HG03095 (cell line): ENCODE measurements at regions not wholly inside any gene's neighbourhood (a gene's known extent, or its start where the extent isn't known, plus 50 kb on each side); places are given as distances from the start of the nearest gene placed in this dataset.
"Not testable (repeated sequence)": the region's sequence is repeated elsewhere in the genome, so short reads cannot be mapped to it uniquely, and the experiment has no call there.

Experiments used
- ATAC-seq: cut with Tn5 transposase; IDR thresholded peaks from one replicate; pipeline ENCODE4 v1.9.1; 2021; ENCODE audit warnings: moderate library complexity; ENCODE audit not compliant: unreplicated experiment

GRCh38 chr15:26280281-26280680, 417.2 kb upstream of the ATP10A start:
- ATAC-seq: no peak

GRCh38 chr15:26261966-26262365, 398.8 kb upstream of the ATP10A start:
- no peak for ATAC-seq

DNA sequence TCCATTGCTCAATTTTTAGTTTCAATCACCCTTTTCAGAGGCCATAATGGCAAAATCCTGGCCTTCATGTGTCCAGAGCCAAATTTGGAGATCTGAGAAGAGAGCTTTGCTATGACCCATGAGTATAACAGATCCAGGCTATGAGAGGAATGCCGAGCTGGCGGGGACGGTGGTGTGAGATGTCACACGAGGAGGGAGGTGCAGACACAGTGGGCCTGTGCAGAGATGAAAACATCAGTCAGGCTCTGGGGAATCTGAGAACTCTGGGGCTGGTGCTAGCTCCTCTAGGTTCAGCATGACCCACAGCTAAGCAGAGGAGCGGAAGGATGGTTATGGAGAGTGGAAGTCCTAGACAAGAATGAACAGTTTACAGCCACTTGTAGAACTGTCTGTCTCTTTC, 398.3 kb upstream of the ATP10A start:
- ATAC-seq: no peak

- ATAC-seq: no peak
These were observed 397.5 kb upstream of the ATP10A start for GRCh38 chr15:26260517-26261133.

DNA sequence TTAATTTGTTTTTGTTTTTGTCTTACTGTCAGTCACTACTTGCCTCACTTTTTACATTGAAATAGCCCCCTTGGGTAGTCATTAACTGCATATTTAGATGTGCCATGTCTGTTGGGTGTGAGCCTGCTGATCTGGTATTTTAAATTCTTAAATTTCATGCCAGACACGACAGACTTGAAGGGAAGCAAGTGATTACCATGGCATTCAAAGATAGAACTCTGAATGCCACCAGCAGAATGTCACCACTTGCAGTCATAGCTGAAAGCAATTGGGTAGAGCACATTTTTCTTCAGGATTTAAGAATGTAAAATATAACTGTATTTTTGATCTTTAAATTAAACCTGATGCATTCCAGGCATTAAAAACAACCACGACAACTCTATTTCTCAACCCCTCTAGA, 396.5 kb upstream of the ATP10A start:
- no peak for ATAC-seq

GRCh38 chr15:26244782-26245181, 381.7 kb upstream of the ATP10A start:
- not testable (repeated sequence) for ATAC-seq

DNA sequence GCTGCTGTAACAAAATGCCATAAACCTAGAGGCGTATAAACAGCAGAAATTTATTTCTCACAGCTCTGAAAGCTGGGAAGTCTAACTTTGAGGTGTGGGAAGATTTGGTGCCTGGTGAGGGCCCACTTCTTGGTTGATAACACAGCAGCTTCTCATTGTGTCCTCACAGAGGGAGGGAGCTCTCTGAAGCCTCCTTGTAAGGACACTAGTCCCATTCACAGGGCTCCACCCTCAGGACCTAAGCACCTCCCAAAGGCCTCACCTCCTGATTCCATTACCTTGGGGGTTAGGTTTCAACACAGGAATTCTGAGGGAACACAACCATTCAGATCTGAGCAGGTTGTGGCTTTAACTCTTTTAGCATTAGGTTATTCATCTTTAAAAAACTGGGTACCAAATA, 380.3 kb upstream of the ATP10A start:
- ATAC-seq: no peak

GRCh38 chr15:26242565-26243071, 379.5 kb upstream of the ATP10A start:
- no peak for ATAC-seq

DNA sequence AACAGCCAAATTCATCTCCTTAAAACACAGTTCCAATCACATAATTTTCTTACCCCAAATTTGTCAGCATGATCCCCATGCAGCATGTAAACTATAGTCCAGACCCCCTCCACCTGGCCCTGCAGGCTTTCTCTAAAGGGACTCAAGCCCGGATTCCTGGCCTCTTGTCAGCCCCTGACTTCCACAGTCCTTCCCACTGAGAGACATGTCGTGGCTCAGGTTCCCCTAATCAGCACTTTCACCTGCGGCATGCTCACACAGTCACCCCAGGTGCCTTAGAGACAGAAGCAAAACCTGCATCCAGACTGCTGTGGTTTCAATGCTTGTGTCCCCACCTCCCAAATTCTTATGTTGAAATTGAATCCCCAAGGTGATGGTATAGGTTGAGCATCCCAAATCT, 372.7 kb upstream of the ATP10A start:
- no peak for ATAC-seq

DNA sequence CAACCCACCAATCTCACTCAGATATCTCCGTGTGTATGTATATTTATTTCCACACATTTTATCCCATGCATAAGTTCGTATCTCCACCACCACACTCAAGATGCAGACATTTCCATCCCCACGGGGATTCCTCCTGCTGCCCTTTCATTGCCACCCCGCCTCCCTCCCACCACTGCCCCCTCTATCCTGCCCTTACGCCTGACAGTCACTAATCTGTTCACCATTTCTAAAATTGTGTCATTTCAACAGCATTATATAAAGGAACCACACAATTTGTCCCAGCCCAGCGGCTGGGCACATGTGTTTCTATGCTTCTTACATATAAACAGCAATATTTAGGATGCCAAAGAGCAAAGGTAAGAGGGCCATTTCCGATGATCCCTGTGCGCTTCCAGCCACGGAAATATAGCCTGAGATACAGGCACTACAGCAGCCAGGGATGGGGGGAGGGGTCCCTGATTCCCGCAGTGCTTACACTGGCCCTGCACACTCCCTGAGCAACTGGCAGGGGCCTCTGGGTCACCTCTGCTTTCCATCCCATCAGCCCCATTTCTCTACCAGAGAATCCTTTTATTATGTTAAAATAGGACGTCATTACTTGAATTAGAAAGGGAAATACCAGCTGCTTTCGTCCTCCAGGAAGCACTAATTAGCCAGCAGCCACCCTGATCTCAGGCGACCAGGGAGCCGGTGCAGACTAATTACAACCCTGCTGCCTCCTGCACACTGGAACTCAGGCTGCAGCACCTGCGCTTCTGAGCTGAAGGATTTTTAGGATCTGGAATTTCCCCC, 372.0 kb upstream of the ATP10A start:
- ATAC-seq: no peak

GRCh38 chr15:26232691-26233090, 369.6 kb upstream of the ATP10A start:
- no peak for ATAC-seq

DNA sequence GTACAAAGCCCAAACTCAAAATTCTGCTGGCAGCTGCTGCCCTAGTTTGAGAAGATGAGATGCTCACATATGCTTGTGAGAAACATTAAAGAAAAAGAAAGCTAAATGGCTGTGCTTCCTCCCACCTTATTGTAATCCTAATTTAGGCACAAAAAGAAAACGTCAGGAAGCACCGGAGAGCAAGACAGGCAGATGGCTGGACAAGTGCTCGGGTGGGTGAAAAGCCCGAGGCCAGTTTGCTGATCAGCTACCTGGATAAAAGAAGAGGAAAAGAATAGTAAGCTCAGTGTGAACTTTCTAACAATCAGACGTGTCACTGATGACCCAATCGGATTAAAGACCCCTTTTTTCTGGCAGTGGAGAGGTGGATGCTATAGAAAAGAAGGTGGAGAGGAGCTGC, 368.0 kb upstream of the ATP10A start:
- ATAC-seq: no peak

GRCh38 chr15:26224266-26224665, 361.1 kb upstream of the ATP10A start:
- no peak for ATAC-seq

- ATAC-seq: no peak
These were observed 360.6 kb upstream of the ATP10A start for GRCh38 chr15:26223720-26224119.

- ATAC-seq: no peak
These were observed 359.7 kb upstream of the ATP10A start for GRCh38 chr15:26222781-26223180.

- not testable (repeated sequence) for ATAC-seq
These were observed 353.9 kb upstream of the ATP10A start for GRCh38 chr15:26217043-26217442.

DNA sequence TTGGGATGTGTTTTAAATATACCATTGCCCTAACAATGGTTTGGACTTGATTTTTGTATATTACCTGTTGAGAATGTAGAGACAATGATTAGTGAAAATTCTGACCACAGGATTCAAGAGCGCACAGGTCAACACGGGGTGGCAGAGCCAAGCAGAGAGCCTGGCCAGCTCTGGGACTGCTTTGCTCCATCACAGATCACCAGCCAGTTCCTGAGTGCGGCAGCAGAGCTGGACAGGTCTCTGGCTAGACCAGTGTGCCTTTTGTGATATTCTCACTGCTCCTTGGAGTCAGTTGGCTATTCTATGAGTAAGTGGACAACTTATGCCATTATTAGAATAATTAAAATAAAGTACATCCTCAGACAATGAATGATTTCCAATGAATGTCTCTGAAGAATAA, 351.2 kb upstream of the ATP10A start:
- ATAC-seq: no peak

DNA sequence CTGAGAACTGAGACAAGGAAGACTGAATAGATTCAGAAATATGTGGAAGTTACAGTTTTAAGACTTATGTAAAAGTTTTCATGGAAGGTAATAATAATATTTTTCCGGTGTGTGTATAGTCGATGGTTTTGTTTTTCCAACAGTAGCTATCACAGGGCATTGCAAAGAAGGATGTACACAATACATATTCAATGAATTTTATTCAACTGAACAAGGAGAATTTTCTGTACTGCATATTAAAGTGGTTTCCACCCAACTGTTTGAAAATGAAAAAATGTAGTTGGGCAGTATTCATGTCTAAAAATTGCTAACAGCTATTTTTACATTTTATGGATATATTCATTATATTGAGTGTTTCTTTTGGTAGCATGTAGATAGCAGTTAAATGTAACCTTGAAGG, 350.3 kb upstream of the ATP10A start:
- ATAC-seq: no peak

- ATAC-seq: no peak
These were observed 349.0 kb upstream of the ATP10A start for GRCh38 chr15:26212109-26212508.

DNA sequence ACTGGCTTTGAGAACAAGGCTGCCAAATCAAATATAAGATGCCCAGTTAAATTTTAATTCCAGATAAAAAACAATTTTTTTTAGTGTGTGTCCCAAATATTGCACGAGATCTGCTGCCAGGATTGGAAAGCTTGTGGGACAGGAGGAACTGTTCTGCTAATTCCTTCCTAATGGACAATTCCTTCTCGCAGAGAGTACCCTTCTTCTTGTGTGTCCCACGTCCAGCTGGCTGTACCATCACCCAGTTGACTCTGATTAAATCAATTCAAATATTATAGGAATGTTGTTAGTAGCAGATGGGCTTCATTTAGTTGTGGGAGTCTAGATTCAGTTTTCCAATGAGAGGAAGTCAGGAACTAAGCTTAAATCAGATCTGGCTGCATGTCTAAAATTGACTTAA, 347.9 kb upstream of the ATP10A start:
- ATAC-seq: no peak

DNA sequence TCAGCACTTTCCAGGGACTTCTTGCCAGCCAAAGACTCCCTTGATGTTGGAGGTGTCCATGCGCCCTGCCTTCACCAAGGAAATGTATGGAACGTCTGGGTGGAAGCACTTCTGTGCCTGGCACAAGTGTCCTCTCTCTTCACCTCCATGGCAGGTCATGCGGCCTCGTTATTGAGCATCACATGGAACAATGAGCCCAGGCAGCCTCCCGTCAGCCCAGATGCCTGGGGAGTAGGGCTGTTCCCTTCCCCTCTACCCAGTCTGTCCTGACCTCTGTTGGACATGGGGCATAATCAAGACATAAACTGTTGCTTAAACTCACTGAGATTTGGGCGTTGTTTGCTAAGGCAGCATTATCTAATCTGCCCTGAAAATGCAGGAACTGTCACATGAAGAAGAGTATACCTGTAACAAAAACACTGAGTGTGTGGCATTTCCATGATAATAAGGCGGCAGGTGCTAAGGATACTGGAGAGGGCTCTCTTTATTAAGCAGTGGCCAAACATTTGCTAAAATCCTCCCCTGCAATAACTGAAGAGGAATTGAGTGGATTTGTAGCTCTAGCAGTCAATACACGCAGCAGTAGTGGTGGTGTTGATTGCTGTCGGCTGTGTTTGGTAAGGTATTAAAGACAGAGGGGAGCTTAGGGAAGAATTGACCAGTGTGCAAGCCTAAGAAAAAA, 338.2 kb upstream of the ATP10A start:
- ATAC-seq: no peak

GRCh38 chr15:26200427-26200826, 337.3 kb upstream of the ATP10A start:
- no peak for ATAC-seq
